CD14-positive monocyte (primary cell): ENCODE measurements at regions not wholly inside any gene's neighbourhood (a gene's known extent, or its start where the extent isn't known, plus 50 kb on each side); places are given as distances from the start of the nearest gene placed in this dataset.

Source experiments
- DNase-seq, 3 donors: peaks; one replicate each; pipeline ENCODE4 v3.0.0-alpha.2; 2011 to 2022
- H2AFZ ChIP-seq: 2 replicates; pipeline ENCODE4 v1.6.0; 2012; ENCODE audit warnings: mild to moderate bottlenecking, low read depth, low read length, inconsistent platforms; ENCODE audit not compliant: insufficient read depth, poor library complexity, severe bottlenecking
- H3K27ac ChIP-seq, 2 donors: 1 replicate in 1 of 2; 2 replicates in 1 of 2; pipeline ENCODE4 v1.5.1; 2012 to 2013; ENCODE audit warnings: low read length in 2 of 2, control low read depth in 1 of 2, inconsistent platforms in 1 of 2, low read depth in 1 of 2, mild to moderate bottlenecking in 1 of 2
- H3K27me3 ChIP-seq, 2 donors: one replicate each; pipeline versions ENCODE4 v1.6.0 to v1.6.1; 2011 to 2013; ENCODE audit warnings: low read length in 2 of 2; ENCODE audit not compliant: control insufficient read depth in 2 of 2, insufficient read depth in 2 of 2
- H3K36me3 ChIP-seq, 2 donors: replicated peaks in 1 of 2; 1 replicate in 1 of 2; 2 replicates in 1 of 2; pipeline versions ENCODE4 v1.5.1 to v1.6.1; 2012 to 2013; ENCODE audit warnings: low read length in 2 of 2, control low read depth in 1 of 2, inconsistent platforms in 1 of 2, mild to moderate bottlenecking in 1 of 2; ENCODE audit not compliant: insufficient read depth in 2 of 2, control insufficient read depth in 1 of 2
- H3K4me1 ChIP-seq, 2 donors: 1 replicate in 1 of 2; 2 replicates in 1 of 2; pipeline versions ENCODE4 v1.5.1 to v1.6.1; 2012 to 2013; ENCODE audit warnings: low read length in 2 of 2, control low read depth in 1 of 2, inconsistent platforms in 1 of 2, mild to moderate bottlenecking in 1 of 2, moderate library complexity in 1 of 2; ENCODE audit not compliant: insufficient read depth in 2 of 2, control insufficient read depth in 1 of 2
- H3K4me2 ChIP-seq: replicated peaks from 2 replicates; pipeline ENCODE3; 2012; ENCODE audit warnings: low read length, moderate library complexity, mild to moderate bottlenecking; ENCODE audit not compliant: poor library complexity, severe bottlenecking; ENCODE audit errors: extremely low read depth
- H3K4me3 ChIP-seq, 3 experiments: fragments of 200-600 bp in 1 of 3; sonication (generic) in 1 of 3; replicated peaks in 1 of 3; 1 replicate in 2 of 3; 2 replicates in 1 of 3; pipeline ENCODE4 v1.5.1; 2011 to 2013; ENCODE audit warnings: low read length in 3 of 3, mild to moderate bottlenecking in 3 of 3, control low read depth in 2 of 3, low read depth in 2 of 3, inconsistent platforms in 1 of 3, moderate library complexity in 1 of 3
- H3K79me2 ChIP-seq: 2 replicates; pipeline ENCODE4 v1.6.0; 2012; ENCODE audit warnings: mild to moderate bottlenecking, control low read depth, inconsistent platforms, low read length, moderate library complexity; ENCODE audit not compliant: insufficient read depth
- H3K9ac ChIP-seq: 2 replicates; pipeline ENCODE4 v1.6.0; 2017; ENCODE audit warnings: low read length, mild to moderate bottlenecking; ENCODE audit not compliant: insufficient read depth, poor library complexity, severe bottlenecking
- H3K9me3 ChIP-seq, 2 donors: replicated peaks in 1 of 2; 1 replicate in 1 of 2; 2 replicates in 1 of 2; pipeline versions ENCODE4 v1.5.1 to v1.6.1; 2012 to 2013; ENCODE audit warnings: low read length in 2 of 2, control low read depth in 1 of 2; ENCODE audit not compliant: control insufficient read depth in 1 of 2, insufficient read depth in 1 of 2
- H4K20me1 ChIP-seq: 2 replicates; pipeline ENCODE4 v1.6.0; 2012; ENCODE audit warnings: mild to moderate bottlenecking, low read length, control low read depth, moderate library complexity; ENCODE audit not compliant: insufficient read depth
- H3K27ac Mint-ChIP-seq, 7 donors: one replicate each; pipeline ENCODE4 v1.8.0; 2020; ENCODE audit warnings: mild to moderate bottlenecking in 7 of 7, mixed read lengths in 7 of 7, moderate library complexity in 6 of 7, inconsistent platforms in 2 of 7
- H3K27me3 Mint-ChIP-seq, 3 donors: one replicate each; pipeline ENCODE4 v1.8.0; 2021 to 2022; ENCODE audit warnings: low read depth in 3 of 3, mild to moderate bottlenecking in 3 of 3, mixed read lengths in 3 of 3, moderate library complexity in 3 of 3, inconsistent platforms in 1 of 3
- H3K36me3 Mint-ChIP-seq, 2 donors: one replicate each; pipeline ENCODE4 v1.8.0; 2020; ENCODE audit warnings: mixed read lengths in 2 of 2, inconsistent platforms in 1 of 2, mild to moderate bottlenecking in 1 of 2
- H3K4me1 Mint-ChIP-seq: one replicate; pipeline ENCODE4 v1.8.0; 2020; ENCODE audit warnings: mild to moderate bottlenecking, mixed read lengths
- H3K4me3 Mint-ChIP-seq, 2 donors: one replicate each; pipeline ENCODE4 v1.8.0; 2020; ENCODE audit warnings: mild to moderate bottlenecking in 2 of 2, mixed read lengths in 2 of 2, moderate library complexity in 1 of 2
- H3K9me3 Mint-ChIP-seq, 7 donors: one replicate each; pipeline ENCODE4 v1.8.0; 2020 to 2022; ENCODE audit warnings: mixed read lengths in 7 of 7, mild to moderate bottlenecking in 6 of 7, moderate library complexity in 6 of 7, inconsistent platforms in 2 of 7
- WGBS: methylation state at CpG from one replicate; pipeline ENCODE4 v1.1.5; 2013; ENCODE audit warnings: missing lambda C conversion rate; ENCODE audit not compliant: insufficient coverage; 5-methylcytosine and 5-hydroxymethylcytosine counted together
- intact Hi-C, 2 donors: fragments of 100-400 bp; cut with micrococcal nuclease; formaldehyde crosslinking; loops; one replicate each; pipeline versions ENCODE4 v1.15.0 to v1.15.1; 2023
- TF ChIP-seq, protein P1 (sequence below): fragments of 200-600 bp; IDR thresholded peaks from one replicate; pipeline ENCODE4 v1.8.0; 2022; ENCODE audit warnings: antibody characterized with exemption, mild to moderate bottlenecking

DNA sequence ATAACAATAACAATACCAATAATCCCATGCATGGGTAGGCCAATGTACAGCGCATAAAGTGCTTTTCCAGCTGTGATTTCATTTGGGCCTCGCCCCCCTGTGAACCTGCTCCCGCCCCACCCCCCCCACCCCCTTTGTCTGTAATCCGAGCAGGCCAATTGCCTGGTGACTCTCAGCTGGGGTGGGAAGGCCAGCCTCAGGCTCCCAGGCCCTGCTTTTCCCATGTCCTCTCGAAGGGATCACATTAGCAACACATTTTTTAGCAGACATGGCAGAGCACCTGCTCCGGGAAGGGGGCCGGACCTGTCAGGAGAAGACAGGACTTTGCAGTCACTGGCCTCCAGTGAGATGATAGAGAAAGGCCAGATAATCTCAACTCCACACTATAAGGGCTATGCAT lies 439.3 kb downstream of the RPS24 start:
- Histone ChIP-seq H3K27me3 (no peaks in the 10 kb centered on the region), H3K79me2 (no peaks in the 10 kb centered on the region), H3K9ac (no peak overlapping the region), H3K36me3 (no peaks in the 10 kb centered on the region), H2AFZ (no peak overlapping the region), H4K20me1 (no peaks in the 10 kb centered on the region), H3K4me3 (no peak overlapping the region), H3K4me1 (no peaks in the 10 kb centered on the region), H3K4me2 (no peak overlapping the region), H3K9me3 (no peaks in the 10 kb centered on the region), H3K27ac (no peak overlapping the region)
- Mint-ChIP-seq H3K27ac (no peak overlapping the region), H3K4me3 (no peak overlapping the region), H3K27me3 (peaks cover 0 to 4% (median 2%) of the 10 kb centered on the region in 3 donors), H3K9me3 (peaks cover 0 to 9% (median 2%) of the 10 kb centered on the region in 7 donors), H3K4me1 (no peaks in the 10 kb centered on the region), H3K36me3 (no peaks in the 10 kb centered on the region)
- DNase-seq: no peak
- TF ChIP-seq, protein P1, sequence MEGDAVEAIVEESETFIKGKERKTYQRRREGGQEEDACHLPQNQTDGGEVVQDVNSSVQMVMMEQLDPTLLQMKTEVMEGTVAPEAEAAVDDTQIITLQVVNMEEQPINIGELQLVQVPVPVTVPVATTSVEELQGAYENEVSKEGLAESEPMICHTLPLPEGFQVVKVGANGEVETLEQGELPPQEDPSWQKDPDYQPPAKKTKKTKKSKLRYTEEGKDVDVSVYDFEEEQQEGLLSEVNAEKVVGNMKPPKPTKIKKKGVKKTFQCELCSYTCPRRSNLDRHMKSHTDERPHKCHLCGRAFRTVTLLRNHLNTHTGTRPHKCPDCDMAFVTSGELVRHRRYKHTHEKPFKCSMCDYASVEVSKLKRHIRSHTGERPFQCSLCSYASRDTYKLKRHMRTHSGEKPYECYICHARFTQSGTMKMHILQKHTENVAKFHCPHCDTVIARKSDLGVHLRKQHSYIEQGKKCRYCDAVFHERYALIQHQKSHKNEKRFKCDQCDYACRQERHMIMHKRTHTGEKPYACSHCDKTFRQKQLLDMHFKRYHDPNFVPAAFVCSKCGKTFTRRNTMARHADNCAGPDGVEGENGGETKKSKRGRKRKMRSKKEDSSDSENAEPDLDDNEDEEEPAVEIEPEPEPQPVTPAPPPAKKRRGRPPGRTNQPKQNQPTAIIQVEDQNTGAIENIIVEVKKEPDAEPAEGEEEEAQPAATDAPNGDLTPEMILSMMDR: no peak
- WGBS: 100% methylated on average over 1 of the region's 7 CpGs
- intact Hi-C loops: no loop called here

GRCh38 chr10:78474743-78475142 lies 441.1 kb downstream of the RPS24 start:
- no peaks in the 10 kb centered on the region for H3K79me2 ChIP-seq
- intact Hi-C loops: no loop called here
- H3K27ac ChIP-seq: no peak overlapping the region
- H3K4me2 ChIP-seq: no peak overlapping the region
- H3K9ac ChIP-seq: no peak overlapping the region
- TF ChIP-seq, protein P1: no peak
- no peaks in the 10 kb centered on the region for H4K20me1 ChIP-seq
- Mint-ChIP-seq H3K9me3 (no peaks in the 10 kb centered on the region), H3K27ac (no peak overlapping the region), H3K27me3 (peaks cover 1 to 4% (median 2%) of the 10 kb centered on the region in 3 donors), H3K36me3 (no peaks in the 10 kb centered on the region), H3K4me3 (no peak overlapping the region), H3K4me1 (no peaks in the 10 kb centered on the region)
- no peak for DNase-seq
- H3K9me3 ChIP-seq: no peaks in the 10 kb centered on the region
- 83% methylated on average over 1 of the region's 3 CpGs for WGBS
- H3K4me1 ChIP-seq: no peaks in the 10 kb centered on the region
- H3K36me3 ChIP-seq: no peaks in the 10 kb centered on the region
- H3K27me3 ChIP-seq: no peaks in the 10 kb centered on the region
- no peak overlapping the region for H3K4me3 ChIP-seq
- H2AFZ ChIP-seq: no peak overlapping the region
